CD8-positive, alpha-beta memory T cell (primary cell): ENCODE measurements at regions not wholly inside any gene's neighbourhood (a gene's known extent, or its start where the extent isn't known, plus 50 kb on each side); places are given as distances from the start of the nearest gene placed in this dataset.

Experiments
- CTCF ChIA-PET: fragments of 350-600 bp; sonication (Branson Sonifier 250); formaldehyde crosslinking; loops from one replicate; lab custom pipeline; 2021; ENCODE audit warnings: antibody characterized with exemption; lab: Charles Lee
- POLR2A ChIA-PET: fragments of 350-600 bp; sonication (Branson Sonifier 250); formaldehyde crosslinking; loops from one replicate; lab custom pipeline; 2021; ENCODE audit warnings: antibody characterized with exemption; lab: Charles Lee
- DNase-seq, 5 donors: peaks; one replicate each; pipeline versions ENCODE4 v3.0.0 to v3.0.0-alpha.2; 2020 to 2022; ENCODE audit warnings: mixed read lengths in 1 of 5
- H3K27ac ChIP-seq: one replicate; pipeline ENCODE4 v1.7.0; 2013; ENCODE audit warnings: low read depth, mild to moderate bottlenecking, low read length, moderate library complexity
- H3K27me3 ChIP-seq: 2 replicates; pipeline ENCODE4 v1.7.0; 2013; ENCODE audit warnings: low read length, mild to moderate bottlenecking; ENCODE audit not compliant: insufficient read depth, poor library complexity, severe bottlenecking
- H3K36me3 ChIP-seq: 2 replicates; pipeline ENCODE4 v1.7.0; 2013; ENCODE audit warnings: mild to moderate bottlenecking, low read length, moderate library complexity; ENCODE audit not compliant: insufficient read depth
- H3K4me1 ChIP-seq: 2 replicates; pipeline ENCODE4 v1.7.0; 2013; ENCODE audit warnings: mild to moderate bottlenecking, low read length, moderate library complexity; ENCODE audit not compliant: insufficient read depth
- H3K4me3 ChIP-seq: 2 replicates; pipeline ENCODE4 v1.7.0; 2013; ENCODE audit warnings: mild to moderate bottlenecking, low read length
- H3K9me3 ChIP-seq: 2 replicates; pipeline ENCODE4 v1.7.0; 2013; ENCODE audit warnings: mild to moderate bottlenecking, low read length
- H3K27ac Mint-ChIP-seq, 8 donors: one replicate each; pipeline ENCODE4 v1.8.0; 2020 to 2021; ENCODE audit warnings: mixed read lengths in 8 of 8, mild to moderate bottlenecking in 6 of 8, inconsistent platforms in 3 of 8, moderate library complexity in 3 of 8
- H3K27me3 Mint-ChIP-seq, 2 donors: one replicate each; pipeline ENCODE4 v1.8.0; 2020 to 2021; ENCODE audit warnings: mixed read lengths in 2 of 2, mild to moderate bottlenecking in 1 of 2, moderate library complexity in 1 of 2
- H3K36me3 Mint-ChIP-seq, 3 donors: one replicate each; pipeline ENCODE4 v1.8.0; 2020 to 2021; ENCODE audit warnings: mixed read lengths in 3 of 3, inconsistent platforms in 1 of 3, mild to moderate bottlenecking in 1 of 3
- H3K4me1 Mint-ChIP-seq, 3 donors: one replicate each; pipeline ENCODE4 v1.8.0; 2020 to 2021; ENCODE audit warnings: mixed read lengths in 3 of 3, inconsistent platforms in 1 of 3, mild to moderate bottlenecking in 1 of 3
- H3K4me3 Mint-ChIP-seq, 7 donors: one replicate each; pipeline ENCODE4 v1.8.0; 2020 to 2021; ENCODE audit warnings: mixed read lengths in 7 of 7, mild to moderate bottlenecking in 6 of 7, moderate library complexity in 4 of 7, inconsistent platforms in 2 of 7
- H3K9me3 Mint-ChIP-seq, 5 donors: one replicate each; pipeline ENCODE4 v1.8.0; 2020 to 2022; ENCODE audit warnings: mixed read lengths in 5 of 5, mild to moderate bottlenecking in 3 of 5, moderate library complexity in 2 of 5, inconsistent platforms in 1 of 5

DNA sequence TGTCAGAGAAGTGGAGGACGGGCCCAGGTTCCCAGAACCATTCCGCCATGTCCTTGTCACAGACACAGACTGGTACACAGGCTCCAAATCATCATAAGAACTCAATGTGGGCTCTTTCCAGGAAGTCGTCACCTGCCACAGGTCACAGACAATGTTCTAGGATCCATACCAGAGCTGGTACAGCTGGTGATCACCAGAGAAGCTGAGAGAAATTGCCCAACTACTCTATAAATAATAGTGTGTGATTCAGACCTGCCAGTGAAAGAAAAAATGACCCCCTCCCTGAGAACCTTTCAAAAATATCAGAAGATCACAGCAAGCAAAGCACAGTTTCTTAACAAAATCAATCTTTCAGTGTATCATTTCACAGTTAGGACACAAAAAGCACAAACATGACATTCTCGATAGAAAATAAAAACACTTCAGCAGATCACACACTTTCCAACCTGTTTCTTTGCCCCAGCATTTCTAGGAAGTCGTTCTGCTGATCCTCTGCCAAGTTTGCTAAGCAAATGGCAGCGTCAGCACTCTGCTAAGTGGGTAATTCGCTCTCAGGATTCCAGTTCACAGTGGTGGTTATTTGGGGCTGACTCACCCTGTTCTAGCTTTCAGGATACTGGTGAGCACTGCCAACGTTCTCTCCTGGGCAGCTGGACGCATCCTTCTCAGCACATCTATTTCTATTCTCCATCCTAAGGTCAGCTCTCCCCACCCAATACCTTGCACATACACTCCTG, 223.3 kb upstream of the SFSWAP start:
- ChIA-PET CTCF (no interaction called here), POLR2A (no interaction called here)
- H3K36me3 Mint-ChIP-seq, result no peaks in the 10 kb centered on the region
- no peaks in the 10 kb centered on the region for H3K4me1 ChIP-seq
- no peak for DNase-seq
- no peaks in the 10 kb centered on the region for H3K4me1 Mint-ChIP-seq
- H3K27ac Mint-ChIP-seq, result peak overlapping the region in 1 of 8 donors; percentile 26
- no peaks in the 10 kb centered on the region for H3K9me3 ChIP-seq
- no peak overlapping the region for H3K4me3 ChIP-seq
- H3K9me3 Mint-ChIP-seq, result no peaks in the 10 kb centered on the region
- no peak overlapping the region for H3K4me3 Mint-ChIP-seq
- H3K27ac ChIP-seq, result no peak overlapping the region
- no peaks in the 10 kb centered on the region for H3K27me3 ChIP-seq
- H3K36me3 ChIP-seq, result no peaks in the 10 kb centered on the region
- H3K27me3 Mint-ChIP-seq, result peaks cover 6% of the 10 kb centered on the region in 2 donors

- ChIA-PET POLR2A (no interaction called here), CTCF (no interaction called here)
- no peaks in the 10 kb centered on the region for H3K9me3 Mint-ChIP-seq
- no peaks in the 10 kb centered on the region for H3K27me3 ChIP-seq
- H3K27ac Mint-ChIP-seq, result no peak overlapping the region
- no peaks in the 10 kb centered on the region for H3K4me1 Mint-ChIP-seq
- H3K27me3 Mint-ChIP-seq, result peaks cover 0 to 2% of the 10 kb centered on the region in 2 donors
- H3K27ac ChIP-seq, result no peak overlapping the region
- H3K36me3 Mint-ChIP-seq, result no peaks in the 10 kb centered on the region
- no peak overlapping the region for H3K4me3 Mint-ChIP-seq
- H3K36me3 ChIP-seq, result no peaks in the 10 kb centered on the region
- DNase-seq, result no peak
- no peak overlapping the region for H3K4me3 ChIP-seq
- no peaks in the 10 kb centered on the region for H3K9me3 ChIP-seq
- no peaks in the 10 kb centered on the region for H3K4me1 ChIP-seq
Observed at GRCh38 chr12:131489718-131490117, 221.2 kb upstream of the SFSWAP start.

GRCh38 chr12:131491155-131491554, 219.7 kb upstream of the SFSWAP start:
- H3K27me3 ChIP-seq, result no peaks in the 10 kb centered on the region
- no peaks in the 10 kb centered on the region for H3K9me3 ChIP-seq
- ChIA-PET CTCF (no interaction called here), POLR2A (no interaction called here)
- Mint-ChIP-seq H3K36me3 (no peaks in the 10 kb centered on the region), H3K9me3 (no peaks in the 10 kb centered on the region), H3K4me1 (no peaks in the 10 kb centered on the region), H3K27ac (no peak overlapping the region), H3K27me3 (peaks cover 0 to 3% of the 10 kb centered on the region in 2 donors), H3K4me3 (no peak overlapping the region)
- H3K36me3 ChIP-seq, result no peaks in the 10 kb centered on the region
- no peaks in the 10 kb centered on the region for H3K4me1 ChIP-seq
- no peak for DNase-seq
- no peak overlapping the region for H3K4me3 ChIP-seq
- no peak overlapping the region for H3K27ac ChIP-seq

GRCh38 chr12:131491916-131492490, 218.9 kb upstream of the SFSWAP start:
- no peak for DNase-seq
- Mint-ChIP-seq H3K27ac (no peak overlapping the region), H3K27me3 (peaks cover 0 to 3% of the 10 kb centered on the region in 2 donors), H3K9me3 (no peaks in the 10 kb centered on the region), H3K36me3 (no peaks in the 10 kb centered on the region), H3K4me3 (no peak overlapping the region), H3K4me1 (no peaks in the 10 kb centered on the region)
- Histone ChIP-seq H3K9me3 (no peaks in the 10 kb centered on the region), H3K27ac (no peak overlapping the region), H3K4me1 (no peaks in the 10 kb centered on the region), H3K4me3 (no peak overlapping the region), H3K27me3 (no peaks in the 10 kb centered on the region), H3K36me3 (no peaks in the 10 kb centered on the region)
- ChIA-PET POLR2A (no interaction called here), CTCF (no interaction called here)

DNA sequence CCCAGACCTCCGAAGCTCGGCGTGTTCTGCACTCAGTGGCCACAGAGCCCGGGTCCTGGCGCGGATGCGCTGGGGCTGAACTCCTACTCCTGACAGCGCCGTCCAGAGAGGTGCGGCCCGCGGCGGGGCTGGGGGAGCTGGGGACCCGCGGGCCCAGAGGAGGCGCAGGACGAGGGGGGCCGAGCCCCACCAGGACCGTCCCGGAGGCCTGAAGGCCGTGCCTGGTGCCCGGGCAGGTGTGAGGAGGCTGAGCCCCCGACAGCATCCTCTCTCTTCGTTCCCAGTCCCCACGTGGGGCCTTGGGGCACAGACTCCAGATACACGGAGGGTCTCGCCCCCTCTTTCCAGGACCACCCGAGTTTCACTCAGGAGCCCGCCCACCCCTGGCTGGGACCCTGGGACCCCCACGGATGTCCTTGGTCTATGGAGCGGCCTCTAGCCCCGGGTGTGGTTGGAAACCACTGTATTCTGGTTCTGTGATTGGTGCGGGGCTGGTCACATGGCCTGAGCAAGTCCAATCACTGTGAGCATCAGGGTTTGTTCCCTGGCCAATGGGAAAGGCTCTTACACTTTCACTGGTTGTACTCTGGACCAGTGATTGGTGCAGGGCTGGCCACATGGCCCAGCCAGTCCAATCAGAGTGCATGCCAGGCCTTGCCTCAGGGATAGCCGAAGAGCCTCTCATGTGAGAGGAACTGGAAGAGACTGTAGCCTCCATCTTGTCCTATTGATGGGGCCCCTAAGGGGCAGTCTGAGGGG, 217.6 kb upstream of the SFSWAP start:
- Mint-ChIP-seq H3K9me3 (no peaks in the 10 kb centered on the region), H3K27ac (no peak overlapping the region), H3K36me3 (no peaks in the 10 kb centered on the region), H3K4me1 (no peaks in the 10 kb centered on the region), H3K4me3 (no peak overlapping the region), H3K27me3 (peaks cover 0 to 6% of the 10 kb centered on the region in 2 donors)
- Histone ChIP-seq H3K36me3 (no peaks in the 10 kb centered on the region), H3K9me3 (no peaks in the 10 kb centered on the region), H3K27me3 (no peaks in the 10 kb centered on the region), H3K27ac (no peak overlapping the region), H3K4me3 (no peak overlapping the region), H3K4me1 (no peaks in the 10 kb centered on the region)
- DNase-seq, result no peak
- POLR2A ChIA-PET, result no interaction called here
- CTCF ChIA-PET, result no interaction called here

- DNase-seq, result no peak
- Histone ChIP-seq H3K27me3 (no peaks in the 10 kb centered on the region), H3K27ac (no peak overlapping the region), H3K9me3 (no peaks in the 10 kb centered on the region), H3K4me3 (no peak overlapping the region), H3K36me3 (no peaks in the 10 kb centered on the region), H3K4me1 (no peaks in the 10 kb centered on the region)
- H3K9me3 Mint-ChIP-seq, result no peaks in the 10 kb centered on the region
- H3K4me1 Mint-ChIP-seq, result no peaks in the 10 kb centered on the region
- ChIA-PET CTCF (no interaction called here), POLR2A (no interaction called here)
- H3K36me3 Mint-ChIP-seq, result no peaks in the 10 kb centered on the region
- H3K27ac Mint-ChIP-seq, result no peak overlapping the region
- H3K27me3 Mint-ChIP-seq, result peaks cover 0 to 7% of the 10 kb centered on the region in 2 donors
- no peak overlapping the region for H3K4me3 Mint-ChIP-seq
Observed at GRCh38 chr12:131494216-131494615, 216.7 kb upstream of the SFSWAP start.

DNA sequence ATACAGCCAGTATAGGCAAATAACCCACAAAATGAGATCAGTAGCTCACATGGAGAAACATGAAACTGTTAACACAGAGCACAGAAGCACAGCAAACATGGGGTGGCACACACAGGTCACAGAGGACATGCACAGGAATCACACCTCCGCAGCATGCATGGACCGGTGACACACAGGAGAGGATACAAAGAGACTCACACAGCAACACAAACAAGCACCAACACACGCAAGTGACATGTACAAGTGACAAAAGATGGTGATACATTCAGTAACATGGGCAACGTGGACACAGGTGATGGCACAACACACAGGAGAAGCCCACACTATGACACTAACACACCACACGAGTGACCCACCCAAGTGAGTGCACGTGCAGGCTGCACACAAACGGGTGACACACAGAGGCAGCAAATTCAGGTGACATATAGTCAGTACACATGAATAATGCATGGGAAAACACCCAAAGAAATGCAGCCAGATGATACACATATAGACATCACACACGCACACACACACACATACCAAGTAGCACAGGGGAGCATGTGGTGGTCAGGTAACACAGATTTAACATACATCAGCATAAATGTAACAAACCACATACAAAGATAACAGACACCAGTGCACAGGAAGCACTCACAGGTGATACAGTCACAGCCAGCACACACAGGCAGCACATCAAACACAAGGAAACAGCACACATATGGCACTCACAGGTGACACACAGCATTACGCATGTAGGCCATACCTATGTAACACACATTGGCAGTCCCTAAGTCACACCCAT, 216.0 kb upstream of the SFSWAP start:
- ChIA-PET CTCF (no interaction called here), POLR2A (no interaction called here)
- H3K4me3 ChIP-seq, result no peak overlapping the region
- H3K36me3 ChIP-seq, result no peaks in the 10 kb centered on the region
- H3K9me3 ChIP-seq, result no peaks in the 10 kb centered on the region
- no peak for DNase-seq
- no peak overlapping the region for H3K27ac ChIP-seq
- no peaks in the 10 kb centered on the region for H3K4me1 ChIP-seq
- H3K27me3 ChIP-seq, result no peaks in the 10 kb centered on the region
- Mint-ChIP-seq H3K4me3 (no peak overlapping the region), H3K36me3 (no peaks in the 10 kb centered on the region), H3K27me3 (peaks cover 0 to 8% of the 10 kb centered on the region in 2 donors), H3K27ac (no peak overlapping the region), H3K4me1 (no peaks in the 10 kb centered on the region), H3K9me3 (no peaks in the 10 kb centered on the region)

DNA sequence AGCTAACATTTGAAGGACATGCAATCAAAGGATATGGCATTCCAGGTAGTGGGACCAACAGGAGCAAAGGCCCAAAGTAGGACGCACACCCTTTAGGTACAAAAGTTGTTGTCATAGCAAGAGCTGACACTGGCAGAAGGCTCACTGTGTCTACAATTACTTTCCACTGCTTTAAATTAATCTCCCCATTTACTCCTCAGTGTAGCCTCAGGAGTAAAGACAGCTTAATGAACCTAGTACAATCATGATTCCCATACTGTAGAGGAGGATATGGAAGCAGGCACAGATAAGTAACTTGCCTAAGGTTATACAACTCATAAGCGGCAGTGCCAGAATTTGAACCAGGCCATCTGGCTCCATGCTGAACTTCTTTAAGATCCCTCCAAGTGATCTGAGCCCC, 212.9 kb upstream of the SFSWAP start:
- H3K27ac ChIP-seq, result no peak overlapping the region
- H3K9me3 Mint-ChIP-seq, result no peaks in the 10 kb centered on the region
- no peak overlapping the region for H3K4me3 ChIP-seq
- H3K36me3 Mint-ChIP-seq, result no peaks in the 10 kb centered on the region
- H3K27me3 Mint-ChIP-seq, result peaks cover 0 to 14% of the 10 kb centered on the region in 2 donors
- no peaks in the 10 kb centered on the region for H3K4me1 Mint-ChIP-seq
- no peaks in the 10 kb centered on the region for H3K36me3 ChIP-seq
- ChIA-PET CTCF (no interaction called here), POLR2A (no interaction called here)
- H3K4me3 Mint-ChIP-seq, result no peak overlapping the region
- H3K27ac Mint-ChIP-seq, result no peak overlapping the region
- H3K4me1 ChIP-seq, result no peaks in the 10 kb centered on the region
- no peak for DNase-seq
- no peaks in the 10 kb centered on the region for H3K27me3 ChIP-seq
- H3K9me3 ChIP-seq, result no peaks in the 10 kb centered on the region
